Psoas muscle (tissue), 7 donors: ENCODE measurements at regions not wholly inside any gene's neighbourhood (a gene's known extent, or its start where the extent isn't known, plus 50 kb on each side); places are given as distances from the start of the nearest gene placed in this dataset.
"Not testable (repeated sequence)": the region's sequence is repeated elsewhere in the genome, so short reads cannot be mapped to it uniquely, and the experiment has no call there.

Experiments used
- ATAC-seq, 4 donors: fragments of 200-7000 bp; cut with Tn5 transposase; one replicate each; pipeline ENCODE4 v1.9.1; 2020; ENCODE audit warnings: moderate library complexity in 3 of 4, mild to moderate bottlenecking in 2 of 4
- DNase-seq, 2 donors: peaks; one replicate each; pipeline ENCODE4 v3.0.0-alpha.2; 2020
- H3K27ac ChIP-seq: fragments of 200-600 bp; one replicate; pipeline ENCODE4 v1.8.0; 2022
- H3K27me3 ChIP-seq, 3 donors: fragments of 200-600 bp in 1 of 3; one replicate each; pipeline versions ENCODE4 v1.6.1 to v1.8.0; 2013 to 2022; ENCODE audit warnings: low read length in 2 of 3, mild to moderate bottlenecking in 2 of 3, moderate library complexity in 1 of 3; ENCODE audit not compliant: insufficient read depth in 3 of 3
- H3K36me3 ChIP-seq, 2 donors: fragments of 200-600 bp in 1 of 2; one replicate each; pipeline versions ENCODE4 v1.6.1 to v1.8.0; 2013 to 2022; ENCODE audit warnings: low read depth in 1 of 2, mild to moderate bottlenecking in 1 of 2, moderate library complexity in 1 of 2; ENCODE audit not compliant: insufficient read depth in 1 of 2
- H3K4me1 ChIP-seq: fragments of 200-600 bp; one replicate; pipeline ENCODE4 v1.8.0; 2022
- H3K4me3 ChIP-seq: fragments of 200-600 bp; one replicate; pipeline ENCODE4 v1.8.0; 2022; ENCODE audit warnings: mild to moderate bottlenecking
- H3K9me3 ChIP-seq: fragments of 200-600 bp; one replicate; pipeline ENCODE4 v1.8.0; 2022
- CTCF ChIP-seq: fragments of 200-600 bp; IDR thresholded peaks from one replicate; pipeline ENCODE4 v1.8.0; 2022; ENCODE audit warnings: antibody characterized with exemption
- WGBS, 3 donors: extraction: QIAGEN DNeasy Blood & Tissue Kit; methylation state at CpG; one replicate each; pipeline versions ENCODE4 v1.1.6 to v1.1.7; 2013; 5-methylcytosine and 5-hydroxymethylcytosine counted together
- intact Hi-C, 2 donors: fragments of 100-400 bp; cut with DNase I; formaldehyde crosslinking; loops; one replicate each; pipeline versions ENCODE4 v1.11.0 to v1.14.2; 2022
- donor health status: healthy with polysubstance abuse.
- donor health status: DM: no; HTN: no; CAD: no; lungs with moderate emphysema.
- donor health status: Bipolar disorder and iron deficiency.
- donor health status: healthy.
- donor health status: DM: yes; HTN: yes; CAD: no.
- donor health status: DM: no; HTN: no; CAD: no.
- donor health status: DM: yes; HTN: yes; CAD: no.

GRCh38 chr5:18276939-18277338, 642.7 kb downstream of the TAF11L14 start:
- peaks cover 3% of the 10 kb centered on the region for H3K9me3 ChIP-seq
- H3K36me3 ChIP-seq, result no peaks in the 10 kb centered on the region
- no peak for ATAC-seq
- no peak overlapping the region for H3K4me3 ChIP-seq
- TF ChIP-seq CTCF, result no peak
- WGBS, 3 donors, result 87 to 91% (median 90%) methylated on average over 5 of the region's 5 CpGs
- no peaks in the 10 kb centered on the region for H3K4me1 ChIP-seq
- no peaks in the 10 kb centered on the region for H3K27me3 ChIP-seq
- no peak for DNase-seq
- intact Hi-C loops, result no loop called here
- no peak overlapping the region for H3K27ac ChIP-seq

GRCh38 chr5:18281947-18282581, 647.8 kb downstream of the TAF11L14 start:
- 42 to 50% (median 47%) methylated on average over 4 of the region's 4 CpGs for WGBS, 3 donors
- ATAC-seq (no peak), DNase-seq (no peak)
- Histone ChIP-seq H3K4me3 (no peak overlapping the region), H3K27ac (no peak overlapping the region), H3K27me3 (no peaks in the 10 kb centered on the region), H3K4me1 (no peaks in the 10 kb centered on the region), H3K36me3 (no peaks in the 10 kb centered on the region), H3K9me3 (no peaks in the 10 kb centered on the region)
- TF ChIP-seq CTCF, result no peak
- intact Hi-C loops, result no loop called here

GRCh38 chr5:18285257-18285656, 651.0 kb downstream of the TAF11L14 start:
- Histone ChIP-seq H3K36me3 (no peaks in the 10 kb centered on the region), H3K9me3 (no peaks in the 10 kb centered on the region), H3K27me3 (no peaks in the 10 kb centered on the region), H3K4me3 (no peak overlapping the region), H3K4me1 (no peaks in the 10 kb centered on the region), H3K27ac (no peak overlapping the region)
- TF ChIP-seq CTCF, result no peak
- ATAC-seq (no peak), DNase-seq (no peak)
- intact Hi-C loops, result no loop called here

- Histone ChIP-seq H3K4me1 (no peaks in the 10 kb centered on the region), H3K27me3 (no peaks in the 10 kb centered on the region), H3K36me3 (no peaks in the 10 kb centered on the region), H3K9me3 (no peaks in the 10 kb centered on the region), H3K27ac (no peak overlapping the region), H3K4me3 (no peak overlapping the region)
- WGBS, 3 donors, result 84 to 88% (median 88%) methylated on average over 3 of the region's 3 CpGs
- intact Hi-C loops, result no loop called here
- DNase-seq (no peak), ATAC-seq (no peak)
- TF ChIP-seq CTCF, result no peak
Measured at GRCh38 chr5:18292146-18292545, 657.9 kb downstream of the TAF11L14 start.

GRCh38 chr5:18295696-18296095, 661.4 kb downstream of the TAF11L14 start:
- H3K4me3 ChIP-seq, H3K27ac ChIP-seq, H3K36me3 ChIP-seq, H3K9me3 ChIP-seq, DNase-seq, ATAC-seq, H3K4me1 ChIP-seq, H3K27me3 ChIP-seq, intact Hi-C loops: not testable (repeated sequence)
- 76 to 89% (median 80%) methylated on average over 3 of the region's 3 CpGs for WGBS, 3 donors
